Inferior parietal cortex (tissue), 1 donor: ENCODE measurements at regions not wholly inside any gene's neighbourhood (a gene's known extent, or its start where the extent isn't known, plus 50 kb on each side); places are given as distances from the start of the nearest gene placed in this dataset.
A peak's percentile ranks its signal among the peaks of the same experiment; 100 is the strongest.

Source experiments
- DNase-seq: peaks from one replicate; pipeline ENCODE4 v3.0.0-alpha.2; 2016; ENCODE audit errors: extremely low spot score

GRCh38 chr3:43894176-43895049 lies 203.7 kb downstream of the ABHD5 start:
- DNase-seq = peak; percentile 57

- no peak for DNase-seq
These were observed 204.8 kb downstream of the ABHD5 start for GRCh38 chr3:43895573-43895972.

- no peak for DNase-seq
These were observed 211.7 kb downstream of the ABHD5 start for GRCh38 chr3:43902415-43902814.

- no peak for DNase-seq
These were observed 214.4 kb downstream of the ABHD5 start for GRCh38 chr3:43905157-43905556.

GRCh38 chr3:43906849-43907507 lies 216.2 kb downstream of the ABHD5 start:
- DNase-seq = no peak

- DNase-seq = no peak
These were observed 216.7 kb downstream of the ABHD5 start for GRCh38 chr3:43907508-43907858.

- DNase-seq = no peak
These were observed 217.7 kb downstream of the ABHD5 start for GRCh38 chr3:43908456-43908855.

- no peak for DNase-seq
These were observed 218.4 kb downstream of the ABHD5 start for GRCh38 chr3:43909149-43909548.

- no peak for DNase-seq
These were observed 220.0 kb downstream of the ABHD5 start for GRCh38 chr3:43910750-43911149.

- no peak for DNase-seq
These were observed 222.6 kb downstream of the ABHD5 start for GRCh38 chr3:43913036-43913948.

- no peak for DNase-seq
These were observed 223.5 kb downstream of the ABHD5 start for GRCh38 chr3:43914269-43914668.

- DNase-seq = no peak
These were observed 224.8 kb downstream of the ABHD5 start for GRCh38 chr3:43915546-43915945.

GRCh38 chr3:43917361-43917760 lies 226.6 kb downstream of the ABHD5 start:
- no peak for DNase-seq

GRCh38 chr3:43919029-43919428 lies 228.3 kb downstream of the ABHD5 start:
- DNase-seq = no peak

- DNase-seq = no peak
These were observed 230.4 kb downstream of the ABHD5 start for GRCh38 chr3:43921056-43921648.

- no peak for DNase-seq
These were observed 231.6 kb downstream of the ABHD5 start for GRCh38 chr3:43922374-43922773.

GRCh38 chr3:43923104-43923882 lies 232.6 kb downstream of the ABHD5 start:
- DNase-seq = peak; percentile 36

- DNase-seq = no peak
These were observed 235.3 kb downstream of the ABHD5 start for GRCh38 chr3:43926055-43926454.

- no peak for DNase-seq
These were observed 242.2 kb downstream of the ABHD5 start for GRCh38 chr3:43932921-43933320.

- no peak for DNase-seq
These were observed 257.3 kb downstream of the ABHD5 start for GRCh38 chr3:43948013-43948412.

- no peak for DNase-seq
These were observed 258.9 kb downstream of the ABHD5 start for GRCh38 chr3:43949594-43949993.
